Endothelial cell of umbilical vein (primary cell): ENCODE measurements at regions not wholly inside any gene's neighbourhood (a gene's known extent, or its start where the extent isn't known, plus 50 kb on each side); places are given as distances from the start of the nearest gene placed in this dataset.

ENCODE experiments used
- BruUV-seq: library from RNA; stranded (reverse); fragments of 400-500 nt; replicated peaks from 2 replicates; lab custom pipeline; 2021; lab: Mats Ljungman, UMichigan
- CTCF ChIA-PET: fragments of 300-600, 350-600 bp; sonication (Branson Sonifier 250); formaldehyde crosslinking; loops from one replicate; lab custom pipeline; 2021; ENCODE audit warnings: antibody characterized with exemption, inconsistent platforms; lab: Charles Lee
- POLR2A ChIA-PET: fragments of 300-600, 350-600 bp; sonication (Branson Sonifier 250); formaldehyde crosslinking; loops from one replicate; lab custom pipeline; 2021; ENCODE audit warnings: antibody characterized with exemption, inconsistent platforms; lab: Charles Lee
- DNase-seq: peaks from one replicate; pipeline ENCODE4 v3.0.0-alpha.2; 2011; ENCODE audit warnings: low read depth, low spot score
- FAIRE-seq: peaks from 2 replicates; lab custom pipeline; 2011; peaks lifted over from hg19 to GRCh38; lab: Jason Lieb, UNC
- H2AFZ ChIP-seq: 2 replicates; pipeline ENCODE4 v1.6.0; 2012; ENCODE audit warnings: low read depth, low read length, control low read depth, inconsistent platforms
- H3K27ac ChIP-seq: 2 replicates; pipeline ENCODE4 v1.5.1; 2011; ENCODE audit warnings: low read depth, mild to moderate bottlenecking, control low read depth, low read length, moderate library complexity; ENCODE audit not compliant: insufficient read depth
- H3K27me3 ChIP-seq, 2 experiments: 2 replicates each; pipeline versions ENCODE4 v1.6.0 to v1.6.1; 2011; ENCODE audit warnings: low read length in 2 of 2, mixed read lengths in 1 of 2; ENCODE audit not compliant: control insufficient read depth in 2 of 2, insufficient read depth in 2 of 2
- H3K36me3 ChIP-seq, 2 experiments: 2 replicates in 1 of 2; 3 replicates in 1 of 2; pipeline ENCODE4 v1.5.1; 2011; ENCODE audit warnings: low read length in 2 of 2, mild to moderate bottlenecking in 1 of 2, moderate library complexity in 1 of 2; ENCODE audit not compliant: control insufficient read depth in 2 of 2, insufficient read depth in 2 of 2; ENCODE audit errors: extremely low read depth in 1 of 2
- H3K4me1 ChIP-seq: 3 replicates; pipeline ENCODE4 v1.5.1; 2011; ENCODE audit warnings: mild to moderate bottlenecking, low read length; ENCODE audit not compliant: control insufficient read depth, insufficient read depth; ENCODE audit errors: extremely low read depth
- H3K4me2 ChIP-seq: 2 replicates; pipeline ENCODE4 v1.6.1; 2011; ENCODE audit warnings: low read length, control low read depth, mixed read lengths; ENCODE audit not compliant: insufficient read depth
- H3K4me3 ChIP-seq, 3 experiments: fragments of 200-600 bp in 1 of 3; sonication (generic), shearing (Covaris generic) in 1 of 3; replicated peaks in 1 of 3; 2 replicates each; pipeline ENCODE4 v1.5.1; 2011 to 2016; ENCODE audit warnings: control low read depth in 3 of 3, low read length in 3 of 3, mild to moderate bottlenecking in 2 of 3, inconsistent platforms in 1 of 3, low read depth in 1 of 3, moderate library complexity in 1 of 3; ENCODE audit not compliant: insufficient read depth in 1 of 3
- H3K79me2 ChIP-seq: 2 replicates; pipeline ENCODE4 v1.6.0; 2012; ENCODE audit warnings: low read length, inconsistent platforms; ENCODE audit not compliant: control insufficient read depth, insufficient read depth
- H3K9ac ChIP-seq: replicated peaks from 2 replicates; pipeline ENCODE3; 2011; ENCODE audit warnings: low read length, control low read depth; ENCODE audit not compliant: insufficient read depth; ENCODE audit errors: extremely low read depth
- H3K9me1 ChIP-seq: replicated peaks from 3 replicates; pipeline ENCODE4 v1.6.0; 2011; ENCODE audit warnings: mild to moderate bottlenecking, low read length; ENCODE audit not compliant: control insufficient read depth, insufficient read depth; ENCODE audit errors: extremely low read depth
- H3K9me3 ChIP-seq: replicated peaks from 2 replicates; pipeline ENCODE4 v1.5.1; 2012; ENCODE audit warnings: low read length, inconsistent platforms; ENCODE audit not compliant: control insufficient read depth, insufficient read depth
- H4K20me1 ChIP-seq: replicated peaks from 2 replicates; pipeline ENCODE3; 2011; ENCODE audit warnings: mild to moderate bottlenecking, low read length; ENCODE audit not compliant: control insufficient read depth, insufficient read depth; ENCODE audit errors: extremely low read depth
- CTCF ChIP-seq, 2 donors: IDR thresholded peaks; 1 replicate in 1 of 2; 2 replicates in 1 of 2; pipeline ENCODE4 v1.5.1; 2011; ENCODE audit warnings: low read length in 2 of 2, mild to moderate bottlenecking in 2 of 2, moderate library complexity in 2 of 2, control low read depth in 1 of 2, inconsistent platforms in 1 of 2, low read depth in 1 of 2; ENCODE audit not compliant: insufficient read depth in 1 of 2; ENCODE audit errors: extremely low read depth in 1 of 2
- EZH2 ChIP-seq: IDR thresholded peaks from 2 replicates; pipeline ENCODE4 v1.6.1; 2012; ENCODE audit warnings: borderline replicate concordance, low read depth, mild to moderate bottlenecking, moderate library complexity, low read length, inconsistent platforms; ENCODE audit not compliant: severe bottlenecking
- FOS ChIP-seq: IDR thresholded peaks from 2 replicates; pipeline ENCODE4 v1.6.1; 2011; ENCODE audit warnings: mild to moderate bottlenecking, low read length, moderate library complexity, borderline replicate concordance; ENCODE audit not compliant: insufficient read depth
- GATA2 ChIP-seq: IDR thresholded peaks from 2 replicates; pipeline ENCODE4 v1.7.0; 2011; ENCODE audit warnings: low read depth, mild to moderate bottlenecking, moderate library complexity, mixed read lengths, low read length; ENCODE audit not compliant: insufficient read length, insufficient read depth
- JUN ChIP-seq: IDR thresholded peaks from 2 replicates; pipeline ENCODE4 v1.6.1; 2011; ENCODE audit warnings: borderline replicate concordance, low read depth; ENCODE audit not compliant: insufficient read length, insufficient read depth
- MAX ChIP-seq: IDR thresholded peaks from 2 replicates; pipeline ENCODE4 v1.6.1; 2011; ENCODE audit not compliant: insufficient read depth, insufficient read length
- MYC ChIP-seq: IDR thresholded peaks from one replicate; pipeline ENCODE4 v1.6.1; 2011; ENCODE audit warnings: mild to moderate bottlenecking, low read depth, low read length
- POLR2A ChIP-seq: IDR thresholded peaks from 2 replicates; pipeline ENCODE4 v1.6.1; 2012; ENCODE audit warnings: low read depth, mild to moderate bottlenecking, control low read depth, low read length
- POLR2AphosphoS5 ChIP-seq: IDR thresholded peaks from 2 replicates; pipeline ENCODE4 v1.6.1; 2012; ENCODE audit warnings: low read depth, mild to moderate bottlenecking, control low read depth, low read length, moderate library complexity; ENCODE audit not compliant: insufficient read depth
- dilution Hi-C: fragments of 300-500 bp; cut with MboI; formaldehyde crosslinking; loops from one replicate; pipeline ENCODE4 v1.15.0; 2019; ENCODE audit warnings: low sequenced_read_pairs; ENCODE audit not compliant: extremely low pct_ligation_motif_present
- intact Hi-C: fragments of 100-400 bp; cut with micrococcal nuclease; formaldehyde crosslinking; loops from one replicate; pipeline ENCODE4 v1.10.0; 2022

DNA sequence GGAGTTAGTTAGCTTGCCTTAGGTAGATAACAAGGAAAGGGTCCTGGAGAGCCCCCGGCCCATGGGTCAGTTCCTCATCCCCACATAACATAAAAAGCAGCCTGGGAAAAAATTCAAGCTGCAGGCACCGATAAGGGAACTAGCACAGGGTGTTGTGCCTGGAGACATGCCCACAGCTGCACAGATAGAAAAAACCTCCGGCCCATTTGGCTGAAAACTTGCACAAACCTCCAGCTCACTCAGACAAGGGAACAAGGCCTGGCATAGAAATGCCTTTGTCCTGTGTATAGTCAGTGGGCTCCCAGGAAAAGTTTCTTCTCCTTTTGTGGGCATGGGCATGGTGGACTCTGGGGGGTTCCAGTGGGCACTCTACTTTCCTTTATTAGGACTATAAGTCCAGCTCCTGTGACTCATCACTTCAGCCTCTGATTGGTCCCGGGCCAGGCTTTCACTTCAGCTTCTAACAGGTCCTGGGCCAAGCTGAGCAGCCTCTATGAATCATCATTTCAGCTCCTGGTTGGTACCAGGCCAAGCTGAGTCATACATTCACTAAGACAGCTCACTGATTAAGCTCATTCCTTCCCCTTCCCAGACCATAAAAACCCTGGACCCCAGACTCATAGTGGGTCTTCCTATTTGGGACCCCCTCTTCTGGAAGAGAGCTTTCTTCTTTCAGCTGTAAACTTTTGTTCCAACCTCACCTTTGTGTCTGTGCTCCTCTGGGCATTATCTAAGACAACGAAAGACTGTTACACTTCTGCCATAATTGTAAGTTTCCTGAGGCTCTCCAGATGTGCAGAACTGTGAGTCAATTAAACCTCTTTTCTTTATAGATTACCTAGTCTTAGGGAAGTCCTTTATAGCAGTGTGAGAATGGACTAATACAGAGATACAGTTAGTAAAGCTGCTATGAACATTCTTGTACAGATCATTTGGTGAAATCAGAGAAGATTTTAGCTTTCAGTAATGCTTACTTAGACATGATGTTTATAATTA is 348.0 kb upstream of the DPPA4 start:
- BruUV-seq, result no TSS peak
- Histone ChIP-seq H3K9ac (no peak overlapping the region), H3K36me3 (no peaks in the 10 kb centered on the region), H3K4me2 (no peak overlapping the region), H3K9me1 (no peaks in the 10 kb centered on the region), H3K4me3 (no peak overlapping the region), H3K4me1 (no peaks in the 10 kb centered on the region), H4K20me1 (no peaks in the 10 kb centered on the region), H3K9me3 (no peaks in the 10 kb centered on the region), H3K27ac (no peak overlapping the region), H2AFZ (no peak overlapping the region), H3K27me3 (no peaks in the 10 kb centered on the region), H3K79me2 (no peaks in the 10 kb centered on the region)
- intact Hi-C loops (no loop called here), dilution Hi-C loops (no loop called here)
- TF ChIP-seq JUN (no peak), FOS (peak; percentile 6), EZH2 (no peak)
- CTCF ChIA-PET, result no interaction called here
- DNase-seq (no peak), FAIRE-seq (no peak)
- POLR2A ChIA-PET, result no interaction called here

DNA sequence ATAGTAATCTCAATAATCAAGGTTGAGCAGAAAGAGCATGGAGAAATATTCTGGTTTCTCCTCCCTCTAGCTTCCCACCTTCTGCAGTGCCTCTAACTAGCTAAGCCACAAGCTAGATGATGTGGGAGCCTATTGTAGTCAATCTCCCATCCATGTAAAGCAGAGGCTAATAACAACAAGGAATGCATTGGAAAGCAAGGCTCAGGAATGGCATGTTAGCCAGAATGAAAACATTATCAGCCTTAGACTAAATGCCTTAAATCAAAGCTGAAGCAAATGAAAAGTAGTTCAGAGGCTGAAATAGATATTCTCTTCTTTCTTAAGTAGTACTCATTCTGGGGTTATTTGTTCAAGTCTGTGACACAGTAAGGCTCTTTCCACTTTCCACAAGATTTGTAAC is 350.3 kb upstream of the DPPA4 start:
- H3K36me3 ChIP-seq, result no peaks in the 10 kb centered on the region
- dilution Hi-C loops (no loop called here), intact Hi-C loops (no loop called here)
- H3K4me1 ChIP-seq, result no peaks in the 10 kb centered on the region
- FAIRE-seq (no peak), DNase-seq (no peak)
- no peak overlapping the region for H3K27ac ChIP-seq
- CTCF ChIA-PET, result no interaction called here
- POLR2A ChIA-PET, result no interaction called here
- H3K9ac ChIP-seq, result no peak overlapping the region
- H3K9me3 ChIP-seq, result no peaks in the 10 kb centered on the region
- no TSS peak for BruUV-seq
- H3K9me1 ChIP-seq, result no peaks in the 10 kb centered on the region
- no peak for TF ChIP-seq GATA2
- no peak for TF ChIP-seq MAX
- no peak for TF ChIP-seq POLR2AphosphoS5
- TF ChIP-seq MYC, result no peak
- TF ChIP-seq POLR2A, result no peak
- no peak for TF ChIP-seq JUN
- no peak for TF ChIP-seq FOS
- TF ChIP-seq EZH2, result no peak
- no peak for TF ChIP-seq CTCF (IDR thresholded peaks at IDR 0.05; ENCODE audit: extremely low read depth in 1 of 2, insufficient read depth in 1 of 2, low read depth in 1 of 2, low read length in 2 of 2)
- H3K4me3 ChIP-seq, result no peak overlapping the region
- H3K4me2 ChIP-seq, result no peak overlapping the region
- no peaks in the 10 kb centered on the region for H3K79me2 ChIP-seq
- H2AFZ ChIP-seq, result no peak overlapping the region
- no peaks in the 10 kb centered on the region for H3K27me3 ChIP-seq
- H4K20me1 ChIP-seq, result no peaks in the 10 kb centered on the region
